Mucosa of rectum (tissue), 2 donors: ENCODE measurements at regions not wholly inside any gene's neighbourhood (a gene's known extent, or its start where the extent isn't known, plus 50 kb on each side); places are given as distances from the start of the nearest gene placed in this dataset.

Source experiments
- H3K27ac ChIP-seq, 2 donors: one replicate each; pipeline ENCODE4 v1.7.0; 2013; ENCODE audit warnings: inconsistent platforms in 2 of 2, low read depth in 2 of 2, low read length in 2 of 2
- H3K27me3 ChIP-seq, 2 donors: one replicate each; pipeline ENCODE4 v1.7.0; 2013; ENCODE audit warnings: low read length in 2 of 2; ENCODE audit not compliant: control insufficient read depth in 2 of 2, insufficient read depth in 2 of 2
- H3K36me3 ChIP-seq, 2 donors: one replicate each; pipeline ENCODE4 v1.7.0; 2013; ENCODE audit warnings: low read length in 2 of 2; ENCODE audit not compliant: control insufficient read depth in 2 of 2, insufficient read depth in 2 of 2
- H3K4me1 ChIP-seq, 2 donors: one replicate each; pipeline ENCODE4 v1.7.0; 2013; ENCODE audit warnings: low read length in 2 of 2, mild to moderate bottlenecking in 1 of 2; ENCODE audit not compliant: control insufficient read depth in 2 of 2, insufficient read depth in 2 of 2
- H3K4me3 ChIP-seq, 2 donors: one replicate each; pipeline ENCODE4 v1.7.0; 2013; ENCODE audit warnings: low read length in 2 of 2
- H3K9ac ChIP-seq, 2 donors: one replicate each; pipeline ENCODE4 v1.7.0; 2013; ENCODE audit warnings: low read length in 2 of 2, low read depth in 1 of 2, mild to moderate bottlenecking in 1 of 2
- H3K9me3 ChIP-seq, 2 donors: one replicate each; pipeline ENCODE4 v1.7.0; 2013; ENCODE audit warnings: low read length in 2 of 2; ENCODE audit not compliant: control insufficient read depth in 2 of 2
- donor health status: healthy.
- donor health status: Normal muscosa, but diverticular disease.

DNA sequence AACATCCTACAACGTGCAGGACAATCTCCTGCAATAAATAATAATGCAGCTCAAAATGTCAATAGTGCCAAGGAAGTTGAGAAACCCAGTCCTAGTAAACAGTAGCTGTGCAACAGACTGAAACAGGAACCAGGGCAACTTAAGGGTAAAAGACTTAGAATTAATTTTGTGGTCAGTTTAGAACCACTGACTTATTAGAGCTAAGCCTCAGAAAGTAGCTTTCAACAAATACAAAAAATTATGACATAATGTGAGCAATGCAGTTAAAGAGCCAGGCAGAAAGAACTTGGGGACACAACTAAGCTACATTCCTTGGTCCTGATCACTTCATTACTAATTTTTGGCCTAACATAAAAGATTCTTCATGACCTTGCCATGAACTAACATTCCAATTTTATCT is 195.4 kb downstream of the MACC1 start:
- no peaks in the 10 kb centered on the region for H3K27me3 ChIP-seq
- no peak overlapping the region for H3K9ac ChIP-seq
- no peaks in the 10 kb centered on the region for H3K4me1 ChIP-seq
- H3K36me3 ChIP-seq = no peaks in the 10 kb centered on the region
- no peaks in the 10 kb centered on the region for H3K9me3 ChIP-seq
- H3K4me3 ChIP-seq = no peak overlapping the region
- no peak overlapping the region for H3K27ac ChIP-seq

GRCh38 chr7:20021066-20021465 is 196.1 kb downstream of the MACC1 start:
- Histone ChIP-seq H3K4me1 (no peaks in the 10 kb centered on the region), H3K36me3 (no peaks in the 10 kb centered on the region), H3K9ac (no peak overlapping the region), H3K27me3 (no peaks in the 10 kb centered on the region), H3K27ac (no peak overlapping the region), H3K4me3 (no peak overlapping the region), H3K9me3 (no peaks in the 10 kb centered on the region)

- Histone ChIP-seq H3K27ac (no peak overlapping the region), H3K4me1 (no peaks in the 10 kb centered on the region), H3K9me3 (no peaks in the 10 kb centered on the region), H3K27me3 (no peaks in the 10 kb centered on the region), H3K36me3 (no peaks in the 10 kb centered on the region), H3K4me3 (no peak overlapping the region), H3K9ac (no peak overlapping the region)
Measured at GRCh38 chr7:20019757-20020432, 197.3 kb downstream of the MACC1 start.

GRCh38 chr7:20016669-20017068 is 200.5 kb downstream of the MACC1 start:
- Histone ChIP-seq H3K4me3 (no peak overlapping the region), H3K4me1 (no peaks in the 10 kb centered on the region), H3K27ac (no peak overlapping the region), H3K9me3 (no peaks in the 10 kb centered on the region), H3K36me3 (no peaks in the 10 kb centered on the region), H3K27me3 (no peaks in the 10 kb centered on the region), H3K9ac (no peak overlapping the region)

DNA sequence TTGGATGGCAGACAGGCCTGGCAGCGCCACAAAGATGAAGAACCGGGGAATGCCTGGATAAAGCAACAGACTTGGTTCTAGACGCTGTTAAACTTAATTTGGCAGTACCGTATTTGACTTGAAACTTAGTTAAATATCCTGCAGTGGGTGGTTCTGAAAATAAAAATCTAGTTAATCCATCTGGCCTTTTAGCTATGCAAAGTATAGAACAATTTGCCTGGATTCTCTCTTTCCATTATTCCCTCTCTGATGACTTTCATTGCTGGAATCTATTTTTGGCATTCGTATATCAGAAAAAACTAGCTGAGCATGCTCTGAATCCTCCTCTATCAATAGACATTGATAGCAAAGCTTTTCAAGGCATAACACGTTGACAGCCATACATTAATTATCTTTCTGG is 203.6 kb downstream of the MACC1 start:
- Histone ChIP-seq H3K27ac (no peak overlapping the region), H3K36me3 (no peaks in the 10 kb centered on the region), H3K27me3 (no peaks in the 10 kb centered on the region), H3K9me3 (no peaks in the 10 kb centered on the region), H3K4me1 (no peaks in the 10 kb centered on the region), H3K9ac (no peak overlapping the region), H3K4me3 (no peak overlapping the region)

- H3K27me3 ChIP-seq = no peaks in the 10 kb centered on the region
- H3K9ac ChIP-seq = no peak overlapping the region
- no peaks in the 10 kb centered on the region for H3K36me3 ChIP-seq
- no peak overlapping the region for H3K27ac ChIP-seq
- H3K9me3 ChIP-seq = no peaks in the 10 kb centered on the region
- no peaks in the 10 kb centered on the region for H3K4me1 ChIP-seq
- no peak overlapping the region for H3K4me3 ChIP-seq
Measured at GRCh38 chr7:20012100-20012499, 205.1 kb downstream of the MACC1 start.

GRCh38 chr7:20010877-20011276 is 206.3 kb downstream of the MACC1 start:
- Histone ChIP-seq H3K27ac (no peak overlapping the region), H3K9ac (no peak overlapping the region), H3K27me3 (no peaks in the 10 kb centered on the region), H3K4me3 (no peak overlapping the region), H3K36me3 (no peaks in the 10 kb centered on the region), H3K4me1 (no peaks in the 10 kb centered on the region), H3K9me3 (no peaks in the 10 kb centered on the region)

GRCh38 chr7:20007510-20007909 is 209.7 kb downstream of the MACC1 start:
- no peaks in the 10 kb centered on the region for H3K36me3 ChIP-seq
- H3K4me3 ChIP-seq = no peak overlapping the region
- no peaks in the 10 kb centered on the region for H3K4me1 ChIP-seq
- no peak overlapping the region for H3K27ac ChIP-seq
- H3K9me3 ChIP-seq = no peaks in the 10 kb centered on the region
- H3K27me3 ChIP-seq = no peaks in the 10 kb centered on the region
- H3K9ac ChIP-seq = no peak overlapping the region

DNA sequence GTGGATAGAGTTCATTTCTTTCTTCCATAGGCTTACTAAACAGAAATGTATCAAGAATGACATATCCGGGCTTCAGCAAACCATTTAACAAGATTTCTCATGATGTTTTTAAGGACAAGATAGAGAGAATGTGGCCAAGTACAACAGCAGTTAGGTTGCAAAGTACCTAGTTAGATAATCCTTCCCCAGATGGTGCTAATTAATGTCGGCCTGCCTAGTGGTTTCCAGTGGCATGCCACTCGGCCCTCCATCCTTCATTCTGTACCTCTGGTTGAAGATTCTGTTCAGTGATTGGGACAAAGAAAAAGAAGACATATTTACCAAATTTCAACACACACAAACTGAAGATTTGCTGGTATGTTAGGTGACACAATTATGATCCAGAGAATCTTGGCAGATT is 212.1 kb downstream of the MACC1 start:
- no peak overlapping the region for H3K4me3 ChIP-seq
- no peaks in the 10 kb centered on the region for H3K27me3 ChIP-seq
- no peak overlapping the region for H3K27ac ChIP-seq
- no peaks in the 10 kb centered on the region for H3K36me3 ChIP-seq
- no peak overlapping the region for H3K9ac ChIP-seq
- H3K9me3 ChIP-seq = no peaks in the 10 kb centered on the region
- H3K4me1 ChIP-seq = no peaks in the 10 kb centered on the region

DNA sequence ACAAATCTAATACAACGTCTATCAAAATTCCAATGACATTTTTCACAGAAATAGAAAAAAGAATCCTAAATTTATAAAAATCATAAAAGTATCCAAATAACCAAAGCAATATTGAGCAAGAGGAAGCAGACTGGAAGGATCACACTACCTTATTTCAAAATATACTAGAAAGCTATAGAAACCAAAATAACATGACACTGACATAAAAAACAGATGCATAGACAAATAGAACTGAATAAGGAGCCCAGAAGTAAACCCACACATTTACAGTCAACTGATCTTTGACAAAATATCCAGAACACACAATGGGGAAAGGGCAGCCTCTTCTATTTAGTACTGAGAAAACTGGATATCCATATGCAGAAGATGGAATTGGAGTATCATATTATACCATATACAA is 217.5 kb downstream of the MACC1 start:
- Histone ChIP-seq H3K27ac (no peak overlapping the region), H3K9ac (no peak overlapping the region), H3K4me3 (no peak overlapping the region), H3K36me3 (no peaks in the 10 kb centered on the region), H3K4me1 (no peaks in the 10 kb centered on the region), H3K27me3 (no peaks in the 10 kb centered on the region), H3K9me3 (no peaks in the 10 kb centered on the region)

GRCh38 chr7:19991936-19992335 is 218.5 kb upstream of the TMEM196 start:
- Histone ChIP-seq H3K4me1 (no peaks in the 10 kb centered on the region), H3K36me3 (no peaks in the 10 kb centered on the region), H3K4me3 (no peak overlapping the region), H3K9ac (no peak overlapping the region), H3K9me3 (no peaks in the 10 kb centered on the region), H3K27me3 (no peaks in the 10 kb centered on the region), H3K27ac (no peak overlapping the region)
